ENCODE measurements at regions not wholly inside any gene's neighbourhood (a gene's known extent, or its start where the extent isn't known, plus 50 kb on each side); places are given as distances from the start of the nearest gene placed in this dataset.
A peak's percentile ranks its signal among the peaks of the same experiment; 100 is the strongest.

GRCh38 chr3:66133050-66133757 is 87.6 kb upstream of the SLC25A26 start:
- no peak for DNase-seq (ENCODE audit: low read depth, low spot score)

- no peak for DNase-seq (ENCODE audit: low read depth, low spot score)
Measured at GRCh38 chr3:66128623-66129022, 89.9 kb upstream of the MAGI1 start.

DNA sequence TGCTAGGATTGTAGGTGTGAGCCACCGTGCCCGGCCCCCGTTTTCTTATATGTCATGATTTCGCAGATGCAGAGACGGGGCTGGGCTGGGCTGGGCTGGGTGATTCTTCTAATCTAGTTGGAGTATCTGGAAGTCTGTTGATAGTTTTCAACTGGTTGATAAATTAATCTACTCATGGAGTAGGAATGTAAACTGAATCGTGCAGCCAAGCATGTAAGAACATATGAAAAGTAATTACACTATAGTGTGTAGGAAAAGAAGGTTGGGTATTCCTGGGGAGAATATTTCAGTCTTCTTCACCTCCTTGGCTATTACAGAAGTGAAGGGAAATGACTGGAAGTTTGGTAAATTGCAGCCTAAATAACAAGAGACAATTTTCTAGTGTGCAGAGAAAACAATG is 82.6 kb upstream of the MAGI1 start:
- no peak for DNase-seq (ENCODE audit: low read depth, low spot score)

GRCh38 chr3:66115858-66116654 is 77.3 kb upstream of the MAGI1 start:
- DNase-seq (ENCODE audit: low read depth, low spot score) = no peak

- DNase-seq (ENCODE audit: low read depth, low spot score) = no peak
Measured at GRCh38 chr3:66113542-66113941, 74.8 kb upstream of the MAGI1 start.

DNA sequence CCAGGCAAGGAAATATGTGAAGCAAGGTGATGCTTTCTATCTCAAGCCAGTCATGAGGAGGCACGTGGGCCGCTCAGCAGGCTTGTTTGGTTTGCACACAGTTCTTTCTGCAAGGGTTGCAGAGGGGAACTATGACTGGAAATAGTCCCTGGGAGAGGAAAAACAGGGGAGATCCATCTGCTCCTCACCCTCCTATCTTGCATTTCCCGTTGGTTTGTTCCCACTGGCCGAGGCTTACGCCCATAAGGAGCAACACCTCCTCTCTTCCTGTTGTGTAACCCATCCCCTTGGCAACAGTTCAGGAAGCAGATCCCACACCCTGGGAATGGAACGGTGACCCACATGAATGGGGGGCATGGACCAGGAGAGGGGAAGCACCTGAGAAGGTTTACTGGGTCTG is 72.1 kb upstream of the MAGI1 start:
- peak; percentile 36 for DNase-seq (ENCODE audit: low read depth, low spot score)

DNA sequence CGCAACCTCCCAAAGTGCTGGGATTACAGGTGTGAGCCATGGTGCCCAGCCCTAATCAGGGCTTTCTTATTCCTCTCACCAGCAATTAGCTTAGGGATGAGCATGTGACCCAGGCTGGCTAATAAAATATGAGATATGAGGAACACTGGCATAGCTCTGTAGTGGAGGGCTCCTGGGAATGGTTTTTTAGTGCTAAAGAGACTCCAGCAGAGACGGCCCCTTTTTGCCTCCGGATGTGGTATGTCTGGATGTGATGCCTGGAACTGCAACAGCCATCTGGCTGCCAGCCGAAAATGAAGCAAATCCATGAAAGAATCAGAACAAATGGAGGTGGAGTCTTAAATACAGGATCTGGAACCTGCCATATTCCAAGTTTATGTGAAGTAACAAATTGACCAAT is 69.1 kb upstream of the MAGI1 start:
- DNase-seq (ENCODE audit: low read depth, low spot score) = no peak

- DNase-seq (ENCODE audit: low read depth, low spot score) = no peak
Measured at GRCh38 chr3:66106788-66107187, 68.1 kb upstream of the MAGI1 start.

DNA sequence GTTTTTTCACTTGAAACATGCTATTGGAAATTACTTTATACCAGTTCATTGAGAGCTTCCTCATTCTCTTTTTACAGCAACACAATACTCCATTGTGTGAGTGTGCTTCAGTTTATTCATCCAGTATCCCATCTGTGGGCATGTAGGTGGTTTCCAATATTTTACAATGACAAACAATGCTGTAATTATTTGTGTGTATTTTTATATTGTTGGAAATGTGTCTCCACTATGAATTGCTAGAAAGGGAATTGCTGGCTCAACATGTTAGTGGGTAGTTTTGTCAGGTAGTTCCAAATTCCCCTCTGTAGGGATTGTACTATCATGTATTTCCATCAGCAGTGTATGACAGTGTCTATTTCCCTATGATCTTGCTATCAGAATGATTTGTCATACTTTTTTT is 65.8 kb upstream of the MAGI1 start:
- DNase-seq (ENCODE audit: low read depth, low spot score) = no peak

GRCh38 chr3:66103729-66104128 is 65.0 kb upstream of the MAGI1 start:
- DNase-seq (ENCODE audit: low read depth, low spot score) = no peak

- no peak for DNase-seq (ENCODE audit: low read depth, low spot score)
Measured at GRCh38 chr3:66101901-66102300, 63.2 kb upstream of the MAGI1 start.

DNA sequence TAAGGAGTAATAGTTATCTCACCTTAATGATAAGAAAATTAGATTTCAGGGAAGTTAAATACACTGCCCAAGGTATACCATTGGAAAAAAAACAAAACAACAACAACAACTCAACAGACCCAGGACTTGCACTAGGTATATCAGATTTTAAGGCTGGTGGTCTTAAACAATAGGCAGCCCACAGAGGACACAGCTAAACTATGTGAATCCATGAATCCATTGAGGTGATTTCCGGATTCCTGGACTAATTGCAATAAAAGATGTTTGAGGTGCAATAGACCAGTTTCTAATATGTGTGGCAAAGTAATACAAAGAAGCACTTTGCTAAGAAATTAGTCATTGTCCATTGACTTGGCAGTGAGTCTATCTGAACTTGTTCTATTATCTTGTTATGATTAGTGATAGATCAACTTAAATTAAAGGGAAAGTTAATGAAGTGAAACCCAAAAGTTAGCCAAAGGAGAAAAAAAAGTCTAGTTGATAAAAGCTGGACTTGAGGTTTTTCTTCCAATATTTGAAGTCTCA is 60.9 kb upstream of the MAGI1 start:
- DNase-seq (ENCODE audit: low read depth, low spot score) = no peak

DNA sequence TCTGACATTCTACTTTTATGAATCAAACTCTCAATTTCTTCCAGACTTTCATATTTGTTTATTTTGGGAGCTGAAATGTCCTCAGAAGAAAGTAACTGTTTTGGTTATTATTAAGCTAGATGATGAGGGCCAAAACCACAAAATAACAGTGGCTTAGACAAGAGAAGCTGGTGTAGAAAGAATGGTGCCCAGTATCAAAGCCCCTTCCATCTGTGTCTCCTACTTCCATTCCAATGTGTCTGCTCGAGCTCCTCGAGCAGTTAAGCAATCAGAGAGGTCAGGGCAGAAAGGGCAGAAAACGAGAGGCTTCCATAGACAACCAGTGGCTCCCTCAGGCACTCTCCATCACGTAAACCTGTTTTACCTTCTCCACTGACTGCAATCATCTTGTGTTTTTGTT is 59.7 kb upstream of the MAGI1 start:
- DNase-seq (ENCODE audit: low read depth, low spot score) = no peak

GRCh38 chr3:66097647-66098046 is 58.9 kb upstream of the MAGI1 start:
- DNase-seq (ENCODE audit: low read depth, low spot score) = no peak

DNA sequence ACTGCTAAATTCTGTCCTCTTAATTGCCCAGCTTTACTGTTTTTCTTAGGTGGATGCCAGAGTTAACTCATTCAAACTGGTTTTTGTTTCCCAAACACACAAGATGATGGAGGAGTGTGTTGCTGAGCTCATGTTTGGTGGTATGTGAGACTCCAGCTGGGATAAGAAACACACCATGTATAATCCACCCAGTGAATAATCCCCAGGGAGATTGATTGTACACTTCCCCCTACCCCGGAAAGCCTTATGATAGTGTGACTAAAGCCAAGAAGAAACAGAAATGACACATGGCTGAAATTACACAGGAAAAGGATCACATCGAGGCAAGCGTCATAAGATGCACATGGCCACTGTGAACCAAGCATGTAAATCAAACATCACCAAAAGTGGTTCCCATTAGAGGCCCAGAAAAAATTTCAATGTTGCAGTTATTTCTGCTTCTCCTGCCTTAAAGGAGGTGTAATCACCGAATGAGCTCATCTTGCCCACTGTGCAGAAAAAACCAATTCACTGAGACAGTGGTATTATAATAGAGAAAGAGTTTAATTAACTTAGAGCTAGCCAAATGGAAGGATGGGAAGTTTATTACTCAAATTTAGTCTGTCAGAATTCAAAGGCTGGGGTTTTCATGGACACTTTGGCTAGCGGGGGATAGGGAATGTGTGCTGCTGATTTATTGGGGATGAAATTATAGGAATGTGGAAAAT is 56.7 kb upstream of the MAGI1 start:
- no peak for DNase-seq (ENCODE audit: low read depth, low spot score)

DNA sequence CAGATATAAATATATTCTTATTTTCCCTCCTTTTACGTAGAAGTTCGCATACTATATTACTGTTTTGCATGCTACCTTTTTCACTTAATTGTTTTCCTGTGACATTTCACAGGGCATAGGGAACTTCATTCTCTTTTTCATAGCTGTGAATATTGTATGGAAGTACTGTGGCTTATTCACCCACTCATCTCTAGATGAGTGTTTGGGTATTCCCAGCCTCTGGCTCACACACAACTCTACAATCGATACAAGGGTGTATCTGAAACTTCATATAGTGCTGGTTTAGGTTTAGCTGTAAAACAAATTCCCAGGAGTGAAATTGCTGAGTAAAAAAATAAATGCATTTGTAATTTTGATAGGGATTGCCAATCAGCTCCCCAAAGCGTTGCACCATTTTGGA is 55.3 kb upstream of the MAGI1 start:
- no peak for DNase-seq (ENCODE audit: low read depth, low spot score)

DNA sequence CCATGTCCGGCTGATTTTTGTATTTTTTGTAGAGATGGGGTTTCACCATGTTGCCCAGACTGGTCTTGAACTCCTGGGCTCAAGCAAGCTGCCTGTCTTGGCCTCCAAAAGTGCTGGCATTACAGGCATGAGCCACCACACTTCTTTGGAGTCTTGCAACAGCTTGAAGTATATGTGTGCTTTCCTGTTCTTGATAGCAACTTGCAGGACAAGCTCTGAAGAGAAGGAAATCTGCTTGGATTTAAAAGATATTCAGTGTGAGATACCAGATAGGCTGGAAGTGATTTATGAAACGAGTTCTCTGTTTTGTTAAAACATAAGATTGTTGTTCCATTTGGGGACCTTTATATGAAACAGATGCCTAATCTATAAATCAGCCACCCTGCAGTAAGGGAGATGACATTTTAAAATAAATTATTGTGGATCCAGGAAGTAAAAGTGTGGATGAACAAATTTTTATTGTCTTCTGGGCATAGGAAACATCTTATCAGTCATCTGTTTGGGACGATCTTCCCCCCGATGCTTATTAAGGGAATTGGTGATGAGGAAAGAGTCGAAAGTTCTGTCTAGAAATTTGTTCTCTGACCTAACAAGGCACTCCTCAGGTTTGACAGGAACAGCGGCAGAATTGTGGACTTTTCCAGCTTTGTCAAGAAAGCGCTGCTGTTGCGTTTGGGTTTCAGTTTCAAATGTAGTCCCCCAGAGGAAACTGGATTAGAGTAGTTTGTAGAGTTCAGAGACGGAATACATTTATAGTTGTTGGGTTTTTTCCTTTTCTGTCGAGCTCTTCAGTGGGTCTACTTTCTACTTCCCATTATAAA is 53.7 kb upstream of the MAGI1 start:
- no peak for DNase-seq (ENCODE audit: low read depth, low spot score)

All from smooth muscle cell of the brain vasculature (primary cell).